NCI-H146 treated with DMSO at 0.1 percent for 48 hours (cell line): ENCODE measurements at regions not wholly inside any gene's neighbourhood (a gene's known extent, or its start where the extent isn't known, plus 50 kb on each side); places are given as distances from the start of the nearest gene placed in this dataset.

Experiments
- DNase-seq: peaks from one replicate; lab custom pipeline; 2025; ENCODE audit not compliant: unreplicated experiment; lab: John Stamatoyannopoulos, UW

DNA sequence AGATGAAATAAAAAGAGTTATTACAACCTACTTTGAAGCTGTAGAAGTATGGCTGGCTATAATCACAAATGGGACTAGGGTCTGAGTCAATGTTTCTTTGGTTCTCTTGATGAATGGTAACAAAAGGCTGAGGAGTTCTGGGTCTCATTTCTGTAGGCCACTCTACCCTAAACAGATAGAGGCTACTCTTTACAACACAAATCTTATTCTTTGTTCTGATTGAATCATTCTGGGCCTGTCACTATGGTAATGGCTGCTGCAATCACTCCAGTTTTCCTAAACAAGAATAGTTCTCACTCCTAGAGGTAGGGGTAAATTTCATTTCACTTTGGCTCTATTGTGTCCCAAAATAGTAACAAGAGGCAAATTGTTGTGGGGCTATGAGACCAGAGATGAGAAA is 1714.3 kb upstream of the PCDH20 start:
- no peak for DNase-seq

DNA sequence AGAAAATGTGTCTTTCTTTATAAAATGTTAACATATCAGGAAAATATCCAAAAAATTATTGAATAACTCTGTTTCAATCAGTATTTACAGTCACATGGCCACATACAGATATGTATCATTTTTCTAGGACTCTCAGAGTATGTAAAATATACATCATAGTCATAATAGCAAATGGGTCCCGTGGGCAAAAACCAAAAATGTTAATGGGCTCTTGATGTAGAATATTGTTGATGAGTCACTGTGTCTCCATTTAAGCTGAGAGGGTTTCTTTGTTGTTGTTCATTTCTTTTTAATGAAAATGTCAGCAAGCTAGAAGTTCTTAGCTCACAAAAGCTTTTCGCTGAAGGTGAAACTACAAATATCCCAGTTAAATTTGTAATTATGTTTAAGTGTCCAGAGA is 1713.1 kb upstream of the PCDH20 start:
- DNase-seq: no peak

DNA sequence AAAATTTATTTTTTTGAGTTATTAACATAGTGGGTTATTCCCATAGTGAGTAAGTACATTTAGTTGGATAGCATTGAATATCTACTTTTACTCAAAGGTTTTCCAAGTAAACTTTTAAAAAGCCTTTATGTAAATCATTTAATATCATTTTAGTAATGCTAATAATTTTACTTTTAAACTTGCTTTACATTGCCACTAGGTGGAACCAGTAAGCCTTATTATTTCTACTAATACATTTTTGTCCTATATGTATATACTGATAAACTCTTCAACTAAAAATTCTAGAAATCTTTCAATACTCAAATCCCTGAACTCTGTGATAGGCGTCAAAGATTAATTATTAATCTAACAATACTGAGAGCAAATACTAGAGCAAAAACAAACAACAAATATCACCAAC is 1709.2 kb upstream of the PCDH20 start:
- peak; percentile 22 for DNase-seq

DNA sequence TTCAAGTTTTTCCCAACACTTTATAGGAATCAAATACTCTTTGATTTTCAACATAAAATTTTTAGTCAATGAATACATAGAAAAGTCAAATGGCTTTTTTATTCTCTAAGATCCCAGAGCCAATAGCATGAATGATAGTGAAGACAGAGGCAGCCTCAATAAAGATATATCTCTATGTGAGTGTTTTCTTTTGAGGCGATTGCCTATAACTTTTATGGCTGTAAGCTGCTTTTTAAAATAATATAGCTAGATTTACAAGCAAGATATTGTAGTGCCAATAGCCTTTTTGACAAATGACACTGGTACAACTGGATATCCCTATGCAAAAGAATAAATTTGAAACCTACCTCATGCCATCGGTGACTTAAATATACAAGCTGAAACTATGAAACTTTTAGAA is 1705.2 kb upstream of the PCDH20 start:
- DNase-seq: no peak

DNA sequence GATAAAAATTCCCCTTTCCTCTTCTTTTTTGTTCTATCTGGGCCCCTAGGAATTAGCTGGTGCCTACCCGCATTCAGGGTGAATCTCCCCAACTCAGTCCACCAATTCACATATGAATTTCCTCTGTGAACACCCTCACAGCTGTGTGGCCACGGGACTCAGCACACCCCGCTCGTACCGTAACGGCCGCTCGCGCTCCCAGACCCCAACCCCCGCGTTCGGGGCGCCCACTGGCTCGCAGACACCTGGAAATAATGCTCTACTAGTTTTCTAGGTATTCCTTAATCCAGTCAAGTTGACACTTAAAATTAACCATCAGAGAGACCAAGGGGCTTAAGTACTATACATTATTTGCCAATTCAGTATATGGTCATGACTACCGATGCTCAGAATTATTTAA is 1702.1 kb upstream of the PCDH20 start:
- no peak for DNase-seq

DNA sequence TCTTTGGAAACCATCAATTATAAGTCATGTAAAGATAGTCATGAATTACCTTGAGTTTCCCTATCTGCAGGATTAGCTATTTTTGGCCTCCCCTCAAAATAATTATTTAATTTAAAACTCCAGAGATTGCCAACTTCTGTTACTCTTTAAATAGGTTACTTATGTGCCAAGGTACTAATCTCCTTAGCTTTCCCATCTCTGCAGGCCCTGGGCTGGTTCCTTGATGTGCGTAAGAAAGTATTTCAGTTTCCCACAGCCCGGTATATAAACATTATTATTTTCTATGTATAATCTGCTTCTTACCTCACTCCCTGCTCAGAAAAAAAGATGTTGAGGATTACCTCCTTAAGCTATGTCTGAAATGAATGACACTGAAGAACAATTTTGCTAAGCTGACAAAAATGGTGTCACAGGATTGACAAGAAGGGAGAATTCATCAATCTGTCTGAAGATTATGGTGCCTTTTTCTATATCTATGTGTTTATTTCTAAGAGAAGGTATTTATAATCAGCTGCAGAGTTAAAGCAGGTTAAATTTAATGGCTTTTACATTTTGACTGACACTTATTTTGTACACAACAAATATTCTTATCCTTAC is 1697.2 kb upstream of the PCDH20 start:
- DNase-seq: no peak

DNA sequence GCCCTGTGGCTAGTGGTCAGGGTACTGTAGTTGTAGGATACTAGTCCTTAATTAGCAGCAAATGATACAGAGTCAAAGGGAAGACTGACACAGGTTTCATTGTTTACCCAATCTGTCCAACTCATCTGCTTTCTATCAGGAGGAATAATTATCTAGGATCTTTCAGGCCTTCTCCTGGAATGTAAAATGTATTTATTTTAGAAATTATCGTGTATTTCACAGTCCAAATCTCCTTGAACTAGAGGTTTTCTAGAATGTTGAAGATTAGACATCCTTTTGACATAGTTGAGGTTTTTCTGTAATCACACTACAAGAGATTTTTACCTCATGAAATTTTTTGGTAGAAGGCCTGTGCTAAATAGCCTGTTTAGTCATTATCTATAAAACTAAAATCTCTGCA is 1694.8 kb upstream of the PCDH20 start:
- peak; percentile 30 for DNase-seq

DNA sequence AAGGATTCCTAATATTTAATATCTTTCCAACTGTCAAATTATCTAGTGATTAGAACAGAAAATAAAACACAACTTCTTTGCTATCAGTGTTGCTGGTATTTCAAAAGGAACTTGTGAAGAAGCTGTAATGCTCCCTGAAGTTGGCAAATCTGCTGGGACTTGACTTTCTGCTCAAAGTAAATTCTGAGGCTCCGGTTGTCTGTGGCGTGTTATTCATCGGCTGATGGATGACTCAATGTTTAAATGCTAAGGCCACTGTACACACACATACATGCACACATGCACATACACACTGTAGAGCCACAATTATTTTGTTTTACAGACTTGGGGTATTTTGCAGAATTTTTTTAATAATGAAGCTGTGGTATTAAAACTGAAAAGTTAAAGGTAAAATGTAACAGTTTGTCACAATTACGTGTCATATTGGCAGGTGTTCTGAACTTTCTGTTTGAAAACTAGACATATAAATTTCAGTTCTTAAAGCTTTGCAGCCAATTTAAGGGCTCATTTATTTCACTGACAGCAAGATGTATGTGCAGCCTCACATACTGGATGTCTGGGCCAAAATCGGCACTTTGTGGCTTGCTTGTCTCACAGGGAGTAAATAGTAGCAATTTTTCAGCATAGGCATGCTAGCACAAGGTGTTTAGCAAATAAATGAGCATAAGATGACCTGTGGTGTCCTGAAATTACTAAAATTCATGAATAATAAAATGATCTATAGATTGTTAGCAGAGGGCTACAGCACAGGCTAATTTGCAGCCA is 1691.7 kb upstream of the PCDH20 start:
- DNase-seq: no peak

DNA sequence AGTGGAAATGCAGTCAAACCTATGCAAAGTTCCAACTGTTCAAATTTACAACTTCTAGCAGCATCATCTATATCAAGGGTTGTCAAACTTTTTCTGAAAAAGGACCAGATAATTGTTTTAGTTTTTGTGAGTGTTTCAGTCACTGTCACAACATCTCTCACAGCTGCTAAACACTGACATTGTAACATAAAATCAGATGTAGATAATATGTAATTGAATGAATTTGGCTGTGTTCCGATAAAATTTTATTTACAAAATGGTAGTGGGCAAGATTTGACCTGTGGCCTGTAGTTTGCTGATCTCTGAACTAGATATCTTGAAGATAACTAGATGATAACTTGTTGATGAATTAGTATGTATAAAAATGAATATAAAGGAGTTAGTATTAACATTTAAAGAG is 1679.1 kb upstream of the PCDH20 start:
- no peak for DNase-seq

DNA sequence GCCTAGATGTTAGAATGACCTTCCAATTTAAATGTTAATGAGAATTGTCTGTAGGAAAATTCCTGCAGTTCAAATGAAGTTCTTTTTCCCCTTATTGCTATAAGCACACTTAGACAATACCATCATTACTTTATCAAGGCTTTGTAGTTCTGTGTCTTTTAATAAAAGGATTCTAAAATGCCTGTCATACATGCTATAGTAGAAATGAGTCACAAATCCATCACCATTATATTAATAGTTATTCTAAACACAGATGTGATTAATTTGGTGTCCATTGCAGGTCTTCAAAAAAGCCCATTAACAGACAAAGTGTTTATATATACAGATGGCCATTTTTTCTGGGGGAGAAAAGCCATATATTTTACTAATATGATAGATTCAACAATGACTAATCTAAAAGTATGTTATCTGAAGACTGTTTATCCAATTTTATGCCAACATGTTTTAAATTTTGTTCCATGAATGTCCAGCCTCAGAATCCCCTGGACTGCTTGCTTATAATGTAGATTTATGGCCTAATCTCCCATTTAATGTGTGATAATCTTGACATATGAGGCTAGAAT is 1678.3 kb upstream of the PCDH20 start:
- no peak for DNase-seq

DNA sequence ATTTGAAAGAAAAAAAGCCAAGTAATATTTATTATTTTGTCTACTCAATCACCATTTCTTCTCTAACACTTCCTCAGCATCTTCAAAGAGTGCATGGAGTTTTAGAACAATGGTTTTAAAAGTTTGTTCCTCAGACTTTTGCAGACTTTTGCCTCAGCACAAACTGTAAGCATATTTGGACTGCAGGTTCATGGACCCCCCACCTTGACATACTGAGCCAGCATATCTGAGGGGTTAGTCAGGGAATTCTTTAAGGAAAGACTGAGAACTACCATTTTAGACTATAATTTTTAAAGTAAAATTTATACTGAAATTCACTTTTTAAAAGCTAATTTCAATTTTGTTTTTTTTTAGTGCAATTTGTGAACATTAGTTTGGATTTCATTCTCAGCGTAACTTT is 1676.8 kb upstream of the PCDH20 start:
- DNase-seq: no peak

DNA sequence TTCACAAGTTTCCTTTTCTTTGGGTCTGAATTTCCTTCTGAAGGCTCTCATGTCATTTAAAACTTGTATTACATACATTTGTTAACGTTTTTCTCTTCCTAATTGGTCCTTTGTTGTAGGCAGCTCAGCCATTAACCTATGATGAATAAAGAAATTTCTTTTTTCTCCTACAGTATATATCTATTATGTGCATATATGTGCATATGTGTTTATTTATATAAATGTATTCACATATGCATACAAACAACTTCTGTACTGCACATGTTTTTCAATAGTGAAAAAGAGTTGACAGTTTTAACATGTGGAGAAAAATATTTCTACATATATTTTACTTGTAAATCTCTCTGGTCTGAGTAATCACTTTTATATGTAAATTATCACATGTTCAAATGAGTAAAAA is 1674.9 kb upstream of the PCDH20 start:
- DNase-seq: no peak

DNA sequence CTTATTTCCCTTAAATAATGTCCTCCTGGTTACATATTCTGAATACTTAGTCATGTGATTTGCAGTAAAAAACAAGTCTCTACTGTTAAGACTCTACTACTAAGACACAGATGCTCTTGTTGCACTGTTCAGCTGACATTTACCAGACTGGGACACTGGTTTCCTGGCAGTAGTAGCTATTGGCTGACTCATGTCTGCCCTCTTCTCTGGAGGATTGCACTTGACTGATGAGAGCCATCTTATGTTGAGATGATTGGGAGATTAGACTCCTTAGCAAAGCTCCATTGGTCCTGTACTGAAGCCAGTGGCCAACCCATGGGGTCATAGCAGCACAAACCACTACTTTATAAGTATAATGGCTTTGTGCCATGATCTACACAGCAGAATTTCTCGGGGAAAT is 1672.6 kb upstream of the PCDH20 start:
- DNase-seq: no peak

DNA sequence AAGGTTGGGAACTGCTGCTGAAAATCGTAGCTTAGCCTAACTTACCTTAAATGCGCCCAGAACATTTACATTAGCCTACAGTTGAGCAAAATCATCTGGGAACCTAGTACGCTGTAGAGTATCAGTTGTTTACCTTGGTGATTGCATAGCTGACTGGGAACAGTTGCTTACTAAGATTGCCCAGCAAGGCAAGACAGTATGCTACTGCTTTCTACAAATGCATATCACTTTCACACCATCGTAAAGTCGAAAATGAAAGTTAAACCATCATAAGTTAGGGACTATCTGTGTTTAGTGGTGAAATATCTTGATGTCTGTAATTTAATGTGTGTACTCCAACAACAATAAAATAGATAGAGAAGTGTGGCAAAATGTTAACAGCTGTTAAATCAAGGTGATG is 1670.6 kb upstream of the PCDH20 start:
- DNase-seq: no peak

DNA sequence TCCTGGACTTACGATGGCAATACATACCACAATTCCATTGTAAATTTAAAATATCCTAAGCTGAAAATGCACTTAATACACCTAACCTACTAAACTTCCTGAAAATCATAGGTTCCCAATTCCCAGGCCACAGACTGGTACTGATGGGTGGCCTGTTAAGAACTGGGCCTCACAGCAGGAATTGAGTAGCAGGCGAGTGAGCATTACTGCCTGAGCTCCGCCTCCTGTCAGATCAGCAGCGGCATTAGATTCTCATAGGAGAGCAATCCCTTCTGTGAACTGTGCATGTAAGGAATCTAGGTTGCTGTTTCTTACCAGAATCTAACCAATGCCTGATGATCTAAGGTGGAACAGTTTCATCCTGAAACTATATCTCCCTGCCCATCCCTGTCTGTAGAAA is 1670.2 kb upstream of the PCDH20 start:
- no peak for DNase-seq

DNA sequence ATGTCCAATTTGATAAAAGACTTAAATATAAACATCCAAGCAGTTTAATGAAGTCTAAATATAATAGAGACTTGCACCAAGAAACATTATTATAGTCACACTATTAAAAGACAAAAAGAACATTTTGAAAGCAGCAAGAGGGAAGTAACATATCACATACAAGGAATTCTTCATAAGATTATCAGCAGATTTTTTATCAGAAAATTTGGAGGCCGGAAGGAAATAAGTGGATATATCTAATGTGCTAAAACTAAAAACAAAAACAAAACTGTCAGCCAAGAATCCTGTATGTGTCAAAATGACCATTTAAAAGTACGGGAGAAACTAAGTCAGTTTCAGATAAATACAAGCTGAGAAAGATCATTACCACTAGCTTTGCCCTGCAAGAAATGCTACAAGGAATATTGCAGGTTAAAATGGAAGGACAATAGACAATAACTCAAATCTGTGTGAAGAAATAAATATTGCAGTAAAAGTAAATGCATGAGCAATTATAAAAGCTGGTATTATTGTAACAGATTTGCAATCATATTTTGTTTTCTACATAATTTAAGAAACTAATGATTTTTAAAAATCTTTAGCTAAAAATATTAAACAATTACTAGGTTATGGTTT is 1665.9 kb upstream of the PCDH20 start:
- DNase-seq: no peak

DNA sequence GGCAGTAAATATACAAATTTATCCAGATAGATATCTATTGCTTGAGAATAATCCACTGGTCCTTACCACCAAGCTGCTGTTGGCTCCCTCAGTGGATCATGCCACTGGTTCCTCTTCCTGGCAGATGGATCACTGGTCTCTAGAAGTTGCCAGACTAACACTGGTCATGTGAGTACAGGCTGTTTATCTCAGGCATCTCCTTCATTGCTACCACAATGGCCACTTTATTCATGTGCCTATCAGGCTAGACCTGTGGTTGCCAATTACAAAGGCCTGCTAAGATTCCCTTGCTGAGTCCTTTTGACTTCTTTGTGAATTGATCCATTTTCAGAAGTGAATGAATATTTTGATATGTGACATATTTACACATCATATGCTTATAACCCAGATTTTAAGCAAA is 1659.5 kb upstream of the PCDH20 start:
- no peak for DNase-seq

DNA sequence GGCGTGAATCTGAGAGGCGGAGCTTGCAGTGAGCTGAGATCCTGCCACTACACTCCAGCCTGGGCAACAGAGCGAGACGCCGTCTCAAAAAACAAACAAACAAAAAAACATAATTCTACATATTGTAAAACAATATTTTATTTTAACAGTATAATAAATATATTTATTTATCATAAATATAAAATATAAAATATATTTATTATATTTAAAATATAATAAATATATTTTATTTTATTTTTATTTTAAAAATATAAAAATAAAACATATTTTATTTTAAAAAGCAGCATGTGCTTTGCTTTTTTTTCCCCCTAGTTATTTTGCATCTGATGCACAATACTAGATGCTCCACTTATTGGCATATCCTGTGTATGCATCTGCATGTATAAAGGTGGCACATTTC is 1634.6 kb upstream of the PCDH20 start:
- DNase-seq: no peak

DNA sequence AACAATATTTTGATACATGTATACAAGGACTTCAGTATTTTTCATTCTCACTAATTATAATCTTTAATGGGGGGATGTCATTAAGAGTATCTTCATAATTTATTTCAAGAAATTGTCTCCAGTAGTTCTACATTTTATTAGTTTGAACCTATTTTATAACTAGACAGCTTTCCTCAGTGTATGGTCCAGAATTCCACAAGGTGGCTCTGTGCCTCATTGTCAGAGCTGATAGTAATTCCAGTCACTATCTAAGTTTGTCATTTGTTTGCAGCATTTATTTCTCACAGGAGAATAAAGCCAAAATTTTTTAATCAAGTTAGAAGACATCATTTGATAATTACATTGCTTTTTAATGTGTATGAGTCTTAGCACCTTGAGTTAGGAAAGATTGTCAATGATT is 1633.0 kb upstream of the PCDH20 start:
- DNase-seq: no peak

DNA sequence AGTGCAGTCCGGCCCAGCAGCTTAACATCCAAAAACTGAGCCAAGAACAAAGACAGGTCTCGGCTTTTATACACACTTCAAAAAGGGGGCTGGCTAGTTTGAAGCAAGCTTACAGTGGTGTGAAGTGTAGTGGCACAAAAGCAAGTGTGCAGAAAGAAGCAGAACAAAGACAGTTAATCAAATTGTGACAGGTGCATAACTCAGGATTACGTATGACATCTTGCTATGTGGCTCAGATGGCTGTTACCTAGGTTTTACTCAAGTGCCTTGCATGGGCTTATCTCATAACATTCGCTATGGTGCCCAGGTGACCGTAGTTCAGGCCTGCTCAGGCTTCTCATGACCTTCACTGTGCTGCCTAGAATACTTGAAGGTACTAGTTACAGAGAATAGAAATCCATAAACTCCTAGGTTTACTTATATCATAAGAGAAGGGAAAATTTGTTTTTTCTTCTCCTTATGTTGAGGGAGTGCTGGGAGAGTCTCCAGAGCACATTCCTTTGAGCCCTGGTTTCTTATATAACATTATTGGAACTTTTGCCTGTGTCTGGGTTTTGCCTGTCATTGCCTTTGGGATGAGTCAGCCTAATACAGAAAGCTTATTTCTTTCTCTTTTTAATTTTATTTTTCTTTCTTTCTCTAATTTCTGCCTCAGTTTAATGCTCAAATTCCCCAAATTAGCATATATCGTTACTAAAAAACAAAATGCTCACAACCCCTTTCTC is 1629.1 kb upstream of the PCDH20 start:
- no peak for DNase-seq

DNA sequence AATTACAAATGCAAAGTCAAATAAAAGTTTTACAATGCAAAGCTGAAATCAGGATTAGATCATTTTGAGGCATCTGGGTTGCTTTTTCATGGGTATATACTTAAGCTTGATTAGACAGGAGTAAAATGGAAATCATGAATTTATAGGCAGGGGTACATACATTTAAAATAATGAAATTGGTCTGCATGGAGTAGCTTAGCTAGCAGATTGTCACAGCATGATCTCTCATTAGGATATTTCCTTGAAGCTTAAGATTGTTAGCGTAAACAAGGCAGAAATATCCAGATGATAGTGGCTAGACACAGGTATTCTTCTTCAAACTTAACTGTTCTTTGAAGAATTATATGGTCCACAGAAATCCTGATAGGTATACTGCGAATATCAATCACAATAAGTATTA is 1627.0 kb upstream of the PCDH20 start:
- DNase-seq: no peak
